Right ventricle myocardium superior (tissue), 1 donor: ENCODE measurements at regions not wholly inside any gene's neighbourhood (a gene's known extent, or its start where the extent isn't known, plus 50 kb on each side); places are given as distances from the start of the nearest gene placed in this dataset.
"Not testable (repeated sequence)": the region's sequence is repeated elsewhere in the genome, so short reads cannot be mapped to it uniquely, and the experiment has no call there.

Experiments
- ATAC-seq: fragments of 200-7000 bp; cut with Tn5 transposase; one replicate; pipeline ENCODE4 v1.9.1; 2020; ENCODE audit warnings: mild to moderate bottlenecking; ENCODE audit not compliant: poor library complexity
- DNase-seq: peaks from one replicate; pipeline ENCODE4 v3.0.0-alpha.2; 2020
- intact Hi-C: fragments of 100-400 bp; cut with DNase I; formaldehyde crosslinking; loops from one replicate; pipeline ENCODE4 v1.11.2; 2022
- donor health status: DM: no; HTN: yes; CAD: no; lungs with severe emphysema.

GRCh38 chr1:144322598-144322997 is 50.8 kb downstream of the PPIAL4E start:
- peak; percentile 3 for DNase-seq
- ATAC-seq, intact Hi-C loops: not testable (repeated sequence)
